ENCODE measurements at regions not wholly inside any gene's neighbourhood (a gene's known extent, or its start where the extent isn't known, plus 50 kb on each side); places are given as distances from the start of the nearest gene placed in this dataset.

GRCh38 chr10:21150166-21150565, 253.1 kb upstream of the NEBL start:
- Histone ChIP-seq H3K4me1 (no peaks in the 10 kb centered on the region), H3K36me3 (no peaks in the 10 kb centered on the region), H3K9me3 (no peaks in the 10 kb centered on the region), H3K27me3 (no peaks in the 10 kb centered on the region), H3K27ac (no peak overlapping the region), H3K4me3 (no peak overlapping the region)
- no peak for TF ChIP-seq CTCF (IDR thresholded peaks at IDR 0.05)
- no peak for DNase-seq (ENCODE audit: low spot score)

GRCh38 chr10:21146436-21146789, 249.3 kb upstream of the NEBL start:
- DNase-seq (ENCODE audit: low spot score): no peak
- no peaks in the 10 kb centered on the region for H3K4me1 ChIP-seq
- H3K36me3 ChIP-seq: no peaks in the 10 kb centered on the region
- H3K27ac ChIP-seq: no peak overlapping the region
- H3K9me3 ChIP-seq: no peaks in the 10 kb centered on the region
- H3K4me3 ChIP-seq: no peak overlapping the region
- no peak for TF ChIP-seq CTCF (IDR thresholded peaks at IDR 0.05)
- no peaks in the 10 kb centered on the region for H3K27me3 ChIP-seq

- TF ChIP-seq CTCF (IDR thresholded peaks at IDR 0.05): no peak
- no peak for DNase-seq (ENCODE audit: low spot score)
- Histone ChIP-seq H3K27me3 (no peaks in the 10 kb centered on the region), H3K36me3 (no peaks in the 10 kb centered on the region), H3K27ac (no peak overlapping the region), H3K4me3 (no peak overlapping the region), H3K9me3 (no peaks in the 10 kb centered on the region), H3K4me1 (no peaks in the 10 kb centered on the region)
Measured at GRCh38 chr10:21145751-21146435, 248.8 kb upstream of the NEBL start.

GRCh38 chr10:21144047-21144446, 246.9 kb upstream of the NEBL start:
- Histone ChIP-seq H3K4me1 (no peaks in the 10 kb centered on the region), H3K36me3 (no peaks in the 10 kb centered on the region), H3K27me3 (no peaks in the 10 kb centered on the region), H3K4me3 (no peak overlapping the region), H3K27ac (no peak overlapping the region), H3K9me3 (no peaks in the 10 kb centered on the region)
- no peak for DNase-seq (ENCODE audit: low spot score)
- no peak for TF ChIP-seq CTCF (IDR thresholded peaks at IDR 0.05)

GRCh38 chr10:21141946-21142492, 244.9 kb upstream of the NEBL start:
- H3K27me3 ChIP-seq: no peaks in the 10 kb centered on the region
- no peaks in the 10 kb centered on the region for H3K36me3 ChIP-seq
- H3K27ac ChIP-seq: no peak overlapping the region
- no peak for TF ChIP-seq CTCF (IDR thresholded peaks at IDR 0.05)
- H3K4me3 ChIP-seq: no peak overlapping the region
- H3K9me3 ChIP-seq: no peaks in the 10 kb centered on the region
- H3K4me1 ChIP-seq: no peaks in the 10 kb centered on the region
- DNase-seq (ENCODE audit: low spot score): no peak

All from right atrium auricular region (tissue), 2 donors.